ENCODE measurements at regions not wholly inside any gene's neighbourhood (a gene's known extent, or its start where the extent isn't known, plus 50 kb on each side); places are given as distances from the start of the nearest gene placed in this dataset.

DNA sequence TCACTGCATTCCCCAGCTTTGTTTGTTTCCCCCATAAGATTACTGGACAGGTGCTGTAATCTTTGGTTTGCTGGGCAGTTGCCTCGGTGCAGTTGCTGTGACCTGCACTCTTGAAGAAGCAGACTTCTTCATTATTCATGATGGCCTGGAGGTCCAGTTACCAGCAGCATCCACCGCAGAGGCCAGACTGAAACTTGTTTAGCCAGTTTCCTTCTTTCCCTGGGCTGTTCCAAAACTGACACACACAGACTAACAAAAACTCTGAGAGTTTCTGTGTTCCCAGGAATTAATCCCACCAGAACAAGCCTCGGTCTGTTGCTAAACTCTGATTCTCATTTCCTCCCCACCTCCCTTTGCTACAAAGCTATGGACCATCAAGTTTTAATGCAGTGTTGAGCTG lies 144.1 kb downstream of the QRSL1 start:
- no peak overlapping the region for H3K4me3 ChIP-seq
- H3K36me3 ChIP-seq = no peaks in the 10 kb centered on the region
- intact Hi-C loops (cut with DNase I) = no loop called here
- no peak for DNase-seq (ENCODE audit: low spot score in 2 of 2)
- no peak overlapping the region for H3K27ac ChIP-seq
- TF ChIP-seq, protein P1, sequence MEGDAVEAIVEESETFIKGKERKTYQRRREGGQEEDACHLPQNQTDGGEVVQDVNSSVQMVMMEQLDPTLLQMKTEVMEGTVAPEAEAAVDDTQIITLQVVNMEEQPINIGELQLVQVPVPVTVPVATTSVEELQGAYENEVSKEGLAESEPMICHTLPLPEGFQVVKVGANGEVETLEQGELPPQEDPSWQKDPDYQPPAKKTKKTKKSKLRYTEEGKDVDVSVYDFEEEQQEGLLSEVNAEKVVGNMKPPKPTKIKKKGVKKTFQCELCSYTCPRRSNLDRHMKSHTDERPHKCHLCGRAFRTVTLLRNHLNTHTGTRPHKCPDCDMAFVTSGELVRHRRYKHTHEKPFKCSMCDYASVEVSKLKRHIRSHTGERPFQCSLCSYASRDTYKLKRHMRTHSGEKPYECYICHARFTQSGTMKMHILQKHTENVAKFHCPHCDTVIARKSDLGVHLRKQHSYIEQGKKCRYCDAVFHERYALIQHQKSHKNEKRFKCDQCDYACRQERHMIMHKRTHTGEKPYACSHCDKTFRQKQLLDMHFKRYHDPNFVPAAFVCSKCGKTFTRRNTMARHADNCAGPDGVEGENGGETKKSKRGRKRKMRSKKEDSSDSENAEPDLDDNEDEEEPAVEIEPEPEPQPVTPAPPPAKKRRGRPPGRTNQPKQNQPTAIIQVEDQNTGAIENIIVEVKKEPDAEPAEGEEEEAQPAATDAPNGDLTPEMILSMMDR (IDR thresholded peaks at IDR 0.05) = no peak
- H3K4me1 ChIP-seq = no peaks in the 10 kb centered on the region
- no peaks in the 10 kb centered on the region for H3K9me3 ChIP-seq
- no peaks in the 10 kb centered on the region for H3K27me3 ChIP-seq

DNA sequence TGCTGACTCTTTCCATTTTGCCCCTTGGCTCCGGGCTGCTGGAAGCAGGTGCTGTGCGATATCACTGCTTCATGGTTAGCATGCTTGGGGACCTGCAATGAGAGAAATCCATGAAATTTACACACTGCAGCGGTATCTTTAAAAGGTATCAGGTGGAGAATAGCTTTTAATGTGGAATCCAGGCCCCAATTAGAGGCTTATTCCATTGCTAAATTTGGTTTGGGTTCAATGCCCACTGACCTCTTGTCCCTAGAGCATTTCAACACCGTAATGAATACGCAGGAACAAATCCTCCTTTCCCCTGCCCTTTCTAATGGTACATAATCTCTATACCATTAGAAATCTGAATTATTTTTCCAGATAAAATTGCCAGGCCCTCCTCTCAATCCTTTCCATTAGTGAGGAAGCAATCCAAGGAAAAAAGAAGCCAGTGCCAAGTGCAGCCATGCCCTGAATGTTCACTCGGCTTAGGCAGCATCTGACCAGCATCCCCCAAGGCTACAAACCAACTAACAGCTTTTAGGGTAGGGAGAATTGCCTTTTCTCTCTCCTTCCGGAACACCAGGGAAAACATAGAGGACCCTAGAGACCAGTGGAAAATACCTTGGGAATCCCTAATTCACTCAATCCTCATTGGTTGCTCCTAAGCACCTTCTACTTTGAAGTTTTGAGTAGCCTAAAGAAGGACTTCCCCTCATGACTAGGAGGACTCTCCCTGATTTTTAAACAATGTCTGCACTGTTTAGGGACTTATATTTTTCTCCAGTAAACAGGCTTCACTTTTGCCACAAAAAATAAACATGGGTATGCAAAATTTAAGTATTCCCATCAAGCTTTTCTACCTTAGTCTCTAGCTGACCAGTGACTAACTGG lies 143.1 kb downstream of the QRSL1 start:
- TF ChIP-seq, protein P1 (IDR thresholded peaks at IDR 0.05) = no peak
- Histone ChIP-seq H3K36me3 (no peaks in the 10 kb centered on the region), H3K4me1 (no peaks in the 10 kb centered on the region), H3K9me3 (no peaks in the 10 kb centered on the region), H3K27ac (no peak overlapping the region), H3K27me3 (no peaks in the 10 kb centered on the region), H3K4me3 (no peak overlapping the region)
- intact Hi-C loops (cut with DNase I) = no loop called here
- no peak for DNase-seq (ENCODE audit: low spot score in 2 of 2)

DNA sequence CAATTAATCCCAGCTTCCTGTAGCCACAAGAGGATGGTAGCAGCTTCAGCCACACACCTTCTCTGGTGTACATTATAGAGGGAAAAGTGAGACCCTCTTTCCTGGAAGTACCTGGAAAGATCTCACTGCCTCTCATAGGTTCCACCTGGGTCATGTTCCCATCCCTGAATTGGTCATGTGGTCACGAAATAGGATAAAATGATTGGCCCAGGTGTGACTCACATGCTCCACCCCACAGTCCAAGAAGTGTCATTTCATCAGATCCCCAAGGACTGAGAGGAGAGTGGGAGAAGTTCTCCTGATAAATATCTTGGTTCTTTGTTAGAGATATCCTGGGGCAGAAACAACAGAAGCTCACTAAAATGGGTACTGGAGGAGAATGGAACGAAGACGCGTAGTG lies 142.4 kb downstream of the QRSL1 start:
- Histone ChIP-seq H3K4me1 (no peaks in the 10 kb centered on the region), H3K36me3 (no peaks in the 10 kb centered on the region), H3K4me3 (no peak overlapping the region), H3K9me3 (no peaks in the 10 kb centered on the region), H3K27ac (no peak overlapping the region), H3K27me3 (no peaks in the 10 kb centered on the region)
- TF ChIP-seq, protein P1 (IDR thresholded peaks at IDR 0.05) = no peak
- DNase-seq (ENCODE audit: low spot score in 2 of 2) = no peak
- intact Hi-C loops (cut with DNase I) = no loop called here

DNA sequence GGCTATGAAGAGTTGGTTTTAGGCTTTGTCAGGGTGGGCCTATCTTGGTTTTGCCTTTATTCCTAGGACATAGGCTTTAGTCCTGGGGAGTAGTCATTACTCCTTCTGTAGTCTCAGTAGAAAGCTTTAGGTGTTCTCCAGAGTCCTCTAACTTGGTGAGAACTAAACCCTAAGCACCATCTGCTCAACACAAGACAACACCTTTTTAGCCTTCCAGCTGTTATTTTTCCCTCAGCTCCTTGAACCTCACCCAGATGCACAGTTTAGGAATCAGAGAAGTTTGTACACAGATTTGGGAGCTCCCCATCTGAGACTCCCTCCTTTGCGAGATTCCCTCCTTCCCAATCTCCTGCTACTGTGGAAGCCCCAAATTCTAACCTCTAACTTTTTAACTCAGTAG lies 141.3 kb downstream of the QRSL1 start:
- Histone ChIP-seq H3K4me1 (no peaks in the 10 kb centered on the region), H3K36me3 (no peaks in the 10 kb centered on the region), H3K9me3 (no peaks in the 10 kb centered on the region), H3K27ac (no peak overlapping the region), H3K27me3 (no peaks in the 10 kb centered on the region), H3K4me3 (no peak overlapping the region)
- TF ChIP-seq, protein P1 (IDR thresholded peaks at IDR 0.05) = no peak
- no peak for DNase-seq (ENCODE audit: low spot score in 2 of 2)
- intact Hi-C loops (cut with DNase I) = no loop called here

DNA sequence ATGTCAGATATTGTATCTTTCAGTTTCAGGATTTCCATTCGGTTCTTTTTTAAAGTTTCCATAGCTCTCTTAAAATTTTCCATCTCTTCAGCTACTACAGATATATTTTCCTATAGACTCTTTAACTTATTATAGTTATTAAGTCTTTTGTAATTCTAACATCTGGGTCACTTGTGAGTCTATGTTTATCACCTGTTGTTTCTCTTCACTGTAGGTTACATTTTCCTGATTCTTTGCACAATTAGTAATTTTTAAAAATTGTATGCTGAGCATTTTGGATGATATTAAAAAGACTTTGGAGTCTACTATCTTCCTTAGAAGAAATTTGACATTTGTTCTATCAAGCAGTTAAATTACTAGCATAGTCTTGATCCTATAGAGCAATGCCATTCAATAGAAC lies 140.7 kb downstream of the QRSL1 start:
- TF ChIP-seq, protein P1 (IDR thresholded peaks at IDR 0.05) = no peak
- H3K36me3 ChIP-seq = no peaks in the 10 kb centered on the region
- DNase-seq (ENCODE audit: low spot score in 2 of 2) = no peak
- H3K4me1 ChIP-seq = no peaks in the 10 kb centered on the region
- H3K4me3 ChIP-seq = no peak overlapping the region
- intact Hi-C loops (cut with DNase I) = no loop called here
- H3K9me3 ChIP-seq = no peaks in the 10 kb centered on the region
- H3K27ac ChIP-seq = no peak overlapping the region
- H3K27me3 ChIP-seq = no peaks in the 10 kb centered on the region

All from ascending aorta (tissue), 2 donors.